ENCODE measurements at regions not wholly inside any gene's neighbourhood (a gene's known extent, or its start where the extent isn't known, plus 50 kb on each side); places are given as distances from the start of the nearest gene placed in this dataset.

DNA sequence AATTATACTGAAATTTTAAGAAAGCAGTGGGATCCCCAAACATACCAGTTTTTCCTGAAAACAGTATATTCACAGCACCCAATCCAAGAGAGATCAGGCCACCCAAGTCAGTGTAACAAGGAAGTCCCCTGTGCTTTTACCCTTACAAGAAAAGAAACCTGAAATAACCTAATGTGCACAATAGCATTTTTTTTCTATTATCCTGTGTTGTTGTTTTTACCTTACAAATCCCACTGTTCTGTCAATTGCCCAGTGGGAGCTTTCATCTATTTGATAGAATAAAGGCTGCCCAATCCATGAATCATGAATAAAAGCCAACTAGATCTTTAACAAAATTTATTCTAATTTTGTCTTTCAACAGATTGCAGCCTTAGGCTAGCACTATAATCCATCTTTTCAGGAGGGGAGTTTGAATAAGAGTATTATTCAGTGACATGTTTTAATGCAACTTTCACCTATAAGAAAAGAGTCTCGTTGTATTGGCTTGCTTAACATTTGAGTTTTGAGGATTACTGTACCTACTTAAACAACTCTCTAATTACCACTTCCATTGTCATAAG, 457.4 kb downstream of the TRHDE start:
- TF ChIP-seq, protein P1, sequence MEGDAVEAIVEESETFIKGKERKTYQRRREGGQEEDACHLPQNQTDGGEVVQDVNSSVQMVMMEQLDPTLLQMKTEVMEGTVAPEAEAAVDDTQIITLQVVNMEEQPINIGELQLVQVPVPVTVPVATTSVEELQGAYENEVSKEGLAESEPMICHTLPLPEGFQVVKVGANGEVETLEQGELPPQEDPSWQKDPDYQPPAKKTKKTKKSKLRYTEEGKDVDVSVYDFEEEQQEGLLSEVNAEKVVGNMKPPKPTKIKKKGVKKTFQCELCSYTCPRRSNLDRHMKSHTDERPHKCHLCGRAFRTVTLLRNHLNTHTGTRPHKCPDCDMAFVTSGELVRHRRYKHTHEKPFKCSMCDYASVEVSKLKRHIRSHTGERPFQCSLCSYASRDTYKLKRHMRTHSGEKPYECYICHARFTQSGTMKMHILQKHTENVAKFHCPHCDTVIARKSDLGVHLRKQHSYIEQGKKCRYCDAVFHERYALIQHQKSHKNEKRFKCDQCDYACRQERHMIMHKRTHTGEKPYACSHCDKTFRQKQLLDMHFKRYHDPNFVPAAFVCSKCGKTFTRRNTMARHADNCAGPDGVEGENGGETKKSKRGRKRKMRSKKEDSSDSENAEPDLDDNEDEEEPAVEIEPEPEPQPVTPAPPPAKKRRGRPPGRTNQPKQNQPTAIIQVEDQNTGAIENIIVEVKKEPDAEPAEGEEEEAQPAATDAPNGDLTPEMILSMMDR (IDR thresholded peaks at IDR 0.05): no peak
- TF ChIP-seq POLR2AphosphoS5 (IDR thresholded peaks at IDR 0.05): no peak
- no peak for TF ChIP-seq POLR2A (IDR thresholded peaks at IDR 0.05)

Measured in breast epithelium (tissue), 3 donors.